ENCODE measurements at regions not wholly inside any gene's neighbourhood (a gene's known extent, or its start where the extent isn't known, plus 50 kb on each side); places are given as distances from the start of the nearest gene placed in this dataset.

DNA sequence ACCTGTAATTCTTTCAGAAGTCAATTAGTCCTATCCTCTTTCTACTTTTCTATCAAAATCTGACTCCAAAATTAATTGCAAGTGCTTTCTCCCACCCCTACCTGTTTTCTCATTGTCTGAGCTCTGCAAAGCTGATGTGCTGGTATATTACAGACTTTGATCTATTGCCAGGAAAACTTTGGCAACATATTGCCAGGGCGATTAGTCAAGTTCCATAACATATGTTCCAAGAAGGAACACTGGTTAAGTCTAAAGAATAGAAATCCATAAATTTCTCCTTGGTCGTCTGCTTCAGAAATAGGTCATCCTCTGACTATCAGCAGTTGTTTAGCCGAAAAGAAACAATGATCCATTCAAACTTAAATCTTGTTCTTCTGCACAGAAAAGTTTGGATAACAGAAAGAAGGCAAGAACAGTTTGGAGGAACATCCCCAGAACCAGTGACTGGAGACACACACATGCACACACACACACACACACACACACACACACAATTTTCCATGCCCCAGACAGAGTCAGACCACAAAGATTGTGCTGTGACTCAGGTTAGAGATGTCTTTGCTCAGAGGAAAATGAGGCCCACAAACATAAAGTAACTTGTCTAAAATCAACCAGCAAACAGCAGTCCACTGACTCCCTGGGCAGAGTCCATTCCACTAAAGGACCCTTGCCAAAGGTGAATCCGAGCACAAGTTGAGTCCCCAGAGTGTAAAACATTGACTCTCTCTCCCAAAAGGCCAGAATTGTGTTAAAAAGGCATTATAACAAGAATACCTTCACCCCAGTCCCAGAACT is 202.1 kb downstream of the DEPDC1B start (continued):
- TF ChIP-seq AHDC1 (CRISPR knock-in tag; IDR thresholded peaks at IDR 0.05; ENCODE audit: borderline replicate concordance) (peak; percentile 58; the same call in 1 of the 2 replicates), PRPF4 (IDR thresholded peaks at IDR 0.05; ENCODE audit: low read depth, low read length, poor library complexity, severe bottlenecking) (no peak), RARG (CRISPR knock-in tag; IDR thresholded peaks at IDR 0.05; ENCODE audit: low read depth) (no peak), HNF4A (CRISPR knock-in tag; IDR thresholded peaks at IDR 0.05) (peak; percentile 78), NRL (CRISPR knock-in tag; IDR thresholded peaks at IDR 0.05; ENCODE audit: borderline replicate concordance) (no peak), ZNF574 (CRISPR knock-in tag; IDR thresholded peaks at IDR 0.05) (no peak), ZNF121 (CRISPR knock-in tag; IDR thresholded peaks at IDR 0.05) (no peak), SIN3A (IDR thresholded peaks at IDR 0.05; ENCODE audit: borderline replicate concordance, low read depth, low read length) (no peak), JUND (CRISPR knock-in tag; IDR thresholded peaks at IDR 0.05) (no peak), ZMYM4 (CRISPR knock-in tag; IDR thresholded peaks at IDR 0.05) (0 out of 2 replicates have a peak, but pooled peaks have one; percentile 52), ZNF230 (CRISPR knock-in tag; IDR thresholded peaks at IDR 0.05) (no peak)
- TF ChIP-seq, protein P1, sequence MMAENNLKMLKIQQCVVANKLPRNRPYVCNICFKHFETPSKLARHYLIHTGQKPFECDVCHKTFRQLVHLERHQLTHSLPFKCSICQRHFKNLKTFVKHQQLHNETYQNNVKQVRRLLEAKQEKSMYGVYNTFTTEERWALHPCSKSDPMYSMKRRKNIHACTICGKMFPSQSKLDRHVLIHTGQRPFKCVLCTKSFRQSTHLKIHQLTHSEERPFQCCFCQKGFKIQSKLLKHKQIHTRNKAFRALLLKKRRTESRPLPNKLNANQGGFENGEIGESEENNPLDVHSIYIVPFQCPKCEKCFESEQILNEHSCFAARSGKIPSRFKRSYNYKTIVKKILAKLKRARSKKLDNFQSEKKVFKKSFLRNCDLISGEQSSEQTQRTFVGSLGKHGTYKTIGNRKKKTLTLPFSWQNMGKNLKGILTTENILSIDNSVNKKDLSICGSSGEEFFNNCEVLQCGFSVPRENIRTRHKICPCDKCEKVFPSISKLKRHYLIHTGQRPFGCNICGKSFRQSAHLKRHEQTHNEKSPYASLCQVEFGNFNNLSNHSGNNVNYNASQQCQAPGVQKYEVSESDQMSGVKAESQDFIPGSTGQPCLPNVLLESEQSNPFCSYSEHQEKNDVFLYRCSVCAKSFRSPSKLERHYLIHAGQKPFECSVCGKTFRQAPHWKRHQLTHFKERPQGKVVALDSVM (CRISPR knock-in tag; IDR thresholded peaks at IDR 0.05) = 0 out of 2 replicates have a peak, but pooled peaks have one; percentile 2
- TF ChIP-seq, protein P2, sequence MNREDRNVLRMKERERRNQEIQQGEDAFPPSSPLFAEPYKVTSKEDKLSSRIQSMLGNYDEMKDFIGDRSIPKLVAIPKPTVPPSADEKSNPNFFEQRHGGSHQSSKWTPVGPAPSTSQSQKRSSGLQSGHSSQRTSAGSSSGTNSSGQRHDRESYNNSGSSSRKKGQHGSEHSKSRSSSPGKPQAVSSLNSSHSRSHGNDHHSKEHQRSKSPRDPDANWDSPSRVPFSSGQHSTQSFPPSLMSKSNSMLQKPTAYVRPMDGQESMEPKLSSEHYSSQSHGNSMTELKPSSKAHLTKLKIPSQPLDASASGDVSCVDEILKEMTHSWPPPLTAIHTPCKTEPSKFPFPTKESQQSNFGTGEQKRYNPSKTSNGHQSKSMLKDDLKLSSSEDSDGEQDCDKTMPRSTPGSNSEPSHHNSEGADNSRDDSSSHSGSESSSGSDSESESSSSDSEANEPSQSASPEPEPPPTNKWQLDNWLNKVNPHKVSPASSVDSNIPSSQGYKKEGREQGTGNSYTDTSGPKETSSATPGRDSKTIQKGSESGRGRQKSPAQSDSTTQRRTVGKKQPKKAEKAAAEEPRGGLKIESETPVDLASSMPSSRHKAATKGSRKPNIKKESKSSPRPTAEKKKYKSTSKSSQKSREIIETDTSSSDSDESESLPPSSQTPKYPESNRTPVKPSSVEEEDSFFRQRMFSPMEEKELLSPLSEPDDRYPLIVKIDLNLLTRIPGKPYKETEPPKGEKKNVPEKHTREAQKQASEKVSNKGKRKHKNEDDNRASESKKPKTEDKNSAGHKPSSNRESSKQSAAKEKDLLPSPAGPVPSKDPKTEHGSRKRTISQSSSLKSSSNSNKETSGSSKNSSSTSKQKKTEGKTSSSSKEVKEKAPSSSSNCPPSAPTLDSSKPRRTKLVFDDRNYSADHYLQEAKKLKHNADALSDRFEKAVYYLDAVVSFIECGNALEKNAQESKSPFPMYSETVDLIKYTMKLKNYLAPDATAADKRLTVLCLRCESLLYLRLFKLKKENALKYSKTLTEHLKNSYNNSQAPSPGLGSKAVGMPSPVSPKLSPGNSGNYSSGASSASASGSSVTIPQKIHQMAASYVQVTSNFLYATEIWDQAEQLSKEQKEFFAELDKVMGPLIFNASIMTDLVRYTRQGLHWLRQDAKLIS (CRISPR knock-in tag; IDR thresholded peaks at IDR 0.05) = no peak
